ENCODE measurements at regions not wholly inside any gene's neighbourhood (a gene's known extent, or its start where the extent isn't known, plus 50 kb on each side); places are given as distances from the start of the nearest gene placed in this dataset.

DNA sequence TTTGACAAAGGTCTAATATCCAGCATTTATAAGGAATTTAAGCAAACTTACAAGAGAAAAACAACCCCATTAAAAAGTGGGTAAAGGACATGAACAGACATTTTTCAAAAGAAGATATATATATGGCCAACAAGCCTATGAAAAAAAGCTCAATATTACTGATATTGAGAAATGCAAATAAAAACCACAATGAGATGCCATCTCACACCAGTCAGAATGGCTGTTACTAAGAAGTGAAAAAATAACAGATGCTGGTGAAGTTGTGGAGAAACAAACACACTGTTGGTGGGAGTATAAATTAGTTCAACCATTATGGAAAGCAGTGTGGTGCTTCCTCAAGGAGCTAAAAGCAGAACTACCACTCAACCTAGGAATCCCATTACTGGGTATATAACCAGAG lies 91.6 kb upstream of the EFHC2 start:
- no peak for TF ChIP-seq POLR2A (IDR thresholded peaks at IDR 0.05)
- TF ChIP-seq, protein P1, sequence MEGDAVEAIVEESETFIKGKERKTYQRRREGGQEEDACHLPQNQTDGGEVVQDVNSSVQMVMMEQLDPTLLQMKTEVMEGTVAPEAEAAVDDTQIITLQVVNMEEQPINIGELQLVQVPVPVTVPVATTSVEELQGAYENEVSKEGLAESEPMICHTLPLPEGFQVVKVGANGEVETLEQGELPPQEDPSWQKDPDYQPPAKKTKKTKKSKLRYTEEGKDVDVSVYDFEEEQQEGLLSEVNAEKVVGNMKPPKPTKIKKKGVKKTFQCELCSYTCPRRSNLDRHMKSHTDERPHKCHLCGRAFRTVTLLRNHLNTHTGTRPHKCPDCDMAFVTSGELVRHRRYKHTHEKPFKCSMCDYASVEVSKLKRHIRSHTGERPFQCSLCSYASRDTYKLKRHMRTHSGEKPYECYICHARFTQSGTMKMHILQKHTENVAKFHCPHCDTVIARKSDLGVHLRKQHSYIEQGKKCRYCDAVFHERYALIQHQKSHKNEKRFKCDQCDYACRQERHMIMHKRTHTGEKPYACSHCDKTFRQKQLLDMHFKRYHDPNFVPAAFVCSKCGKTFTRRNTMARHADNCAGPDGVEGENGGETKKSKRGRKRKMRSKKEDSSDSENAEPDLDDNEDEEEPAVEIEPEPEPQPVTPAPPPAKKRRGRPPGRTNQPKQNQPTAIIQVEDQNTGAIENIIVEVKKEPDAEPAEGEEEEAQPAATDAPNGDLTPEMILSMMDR (IDR thresholded peaks at IDR 0.05) = no peak
